ENCODE measurements at regions not wholly inside any gene's neighbourhood (a gene's known extent, or its start where the extent isn't known, plus 50 kb on each side); places are given as distances from the start of the nearest gene placed in this dataset.

GRCh38 chr2:207372483-207372882 is 157.3 kb upstream of the CREB1 start:
- Histone ChIP-seq H2AFZ (ENCODE audit: low read depth, low read length, poor library complexity, severe bottlenecking) (no peak overlapping the region), H3K27ac (ENCODE audit: low read depth, low read length) (no peak overlapping the region), H3K9ac (ENCODE audit: low read length) (no peak overlapping the region), H3K36me3 (ENCODE audit: control insufficient read depth in 1 of 2, insufficient read depth in 2 of 2, low read length in 2 of 2) (no peaks in the 10 kb centered on the region), H3K4me3 (replicated peaks in 1 of 2; ENCODE audit: low read depth in 1 of 2, low read length in 2 of 2) (no peak overlapping the region), H3K9me2 (ENCODE audit: insufficient read depth) (peaks cover 2% of the 10 kb centered on the region; the same call in 1 of the 2 replicates), H3K9me3 (ENCODE audit: control insufficient read depth in 1 of 2, insufficient read depth in 1 of 2, low read depth in 1 of 2, low read length in 2 of 2) (no peaks in the 10 kb centered on the region), H4K20me1 (ENCODE audit: insufficient read depth) (no peaks in the 10 kb centered on the region), H3K4me2 (ENCODE audit: low read length) (no peak overlapping the region), H3K4me1 (ENCODE audit: control insufficient read depth in 1 of 2, insufficient read depth in 2 of 2, low read length in 2 of 2) (no peaks in the 10 kb centered on the region), H3K79me2 (ENCODE audit: insufficient read depth, low read length) (no peaks in the 10 kb centered on the region), H3K27me3 (ENCODE audit: insufficient read depth, low read length) (no peaks in the 10 kb centered on the region)
- no TSS peak for BruUV-seq (replicated peaks)
- intact Hi-C loops (cut with micrococcal nuclease) = no loop called here
- no peak for ATAC-seq
- POLR2A ChIA-PET = no interaction called here
- CTCF ChIA-PET = no interaction called here
- DNase-seq (ENCODE audit: low read depth, low spot score) = no peak
- RAD21 ChIA-PET (ENCODE audit: low non-redundant PET in 1 of 2, low total read pairs in 2 of 2, uncharacterized antibody in 2 of 2, unreplicated experiment in 2 of 2) = no interaction called here
- TF ChIP-seq YY1 (IDR thresholded peaks at IDR 0.05; ENCODE audit: extremely low read depth, insufficient replicate concordance, low read depth, low read length) (no peak), ZFX (IDR thresholded peaks at IDR 0.05) (no peak), SP1 (IDR thresholded peaks at IDR 0.05; ENCODE audit: low read depth) (no peak), EGR1 (IDR thresholded peaks at IDR 0.05; ENCODE audit: low read depth) (no peak), JUND (IDR thresholded peaks at IDR 0.05) (no peak), POLR2AphosphoS5 (IDR thresholded peaks at IDR 0.05; ENCODE audit: low read depth, low read length) (no peak), CBX3 (IDR thresholded peaks at IDR 0.05; ENCODE audit: low read depth) (no peak), TCF7L2 (IDR thresholded peaks at IDR 0.05; ENCODE audit: borderline replicate concordance, extremely low read depth, insufficient read depth, insufficient read length) (no peak), CTCF (IDR thresholded peaks at IDR 0.05 in 2 of 3, conservative IDR thresholded peaks at IDR 0.05 in 1 of 3; ENCODE audit: borderline replicate concordance in 1 of 3, insufficient read depth in 1 of 3, low read depth in 2 of 3, low read length in 2 of 3) (no peak), ZNF274 (IDR thresholded peaks at IDR 0.05; ENCODE audit: low read depth, low read length) (no peak), CEBPB (IDR thresholded peaks at IDR 0.05; ENCODE audit: low read depth) (no peak), ATF3 (IDR thresholded peaks at IDR 0.05) (no peak), ELF1 (IDR thresholded peaks at IDR 0.05; ENCODE audit: borderline replicate concordance, low read depth) (no peak), RAD21 (IDR thresholded peaks at IDR 0.05; ENCODE audit: low read depth) (no peak), SIN3A (IDR thresholded peaks at IDR 0.05; ENCODE audit: low read depth) (no peak), MAX (IDR thresholded peaks at IDR 0.05) (no peak), SRF (IDR thresholded peaks at IDR 0.05; ENCODE audit: low read depth) (no peak), POLR2A (IDR thresholded peaks at IDR 0.05; ENCODE audit: borderline replicate concordance, extremely low read depth, insufficient read depth, insufficient read length) (no peak)
